ENCODE measurements at regions not wholly inside any gene's neighbourhood (a gene's known extent, or its start where the extent isn't known, plus 50 kb on each side); places are given as distances from the start of the nearest gene placed in this dataset.

DNA sequence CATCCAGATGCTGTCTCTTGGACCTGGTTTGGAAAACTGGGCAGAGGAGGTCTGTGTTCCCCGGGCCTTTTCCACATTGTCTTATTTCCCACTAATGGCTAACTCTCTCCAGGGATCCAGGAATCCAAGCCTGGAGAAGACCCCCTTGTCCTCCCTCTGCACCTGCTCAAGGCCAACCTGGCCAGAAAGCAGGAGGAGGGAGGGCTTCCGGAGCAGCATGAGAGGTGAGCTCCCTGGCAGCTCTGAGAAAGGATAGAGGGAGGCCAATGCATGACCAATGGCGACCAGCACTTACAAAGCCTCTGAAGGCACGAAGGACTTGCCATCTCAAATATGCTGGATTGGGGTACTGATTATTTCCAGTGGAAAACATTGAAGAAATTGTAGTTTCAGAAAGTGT is 445.0 kb upstream of the B3GAT1 start:
- Histone ChIP-seq H3K36me3 (ENCODE audit: control insufficient read depth, insufficient read depth, low read length) (no peaks in the 10 kb centered on the region), H2AFZ (ENCODE audit: low read depth, low read length) (no peak overlapping the region), H3K4me1 (replicated peaks in 1 of 2; ENCODE audit: control insufficient read depth in 2 of 2, insufficient read depth in 2 of 2, low read length in 2 of 2) (no peaks in the 10 kb centered on the region), H3K27ac (ENCODE audit: extremely low read depth, low read depth, low read length) (no peak overlapping the region), H3K9me1 (ENCODE audit: control insufficient read depth, insufficient read depth, low read length) (no peaks in the 10 kb centered on the region), H3K27me3 (ENCODE audit: control insufficient read depth in 2 of 2, insufficient read depth in 2 of 2, low read length in 2 of 2) (peaks cover 3 to 30% of the 10 kb centered on the region in 2 experiments; a peak in 3 of 5 replicates), H3K4me2 (ENCODE audit: insufficient read depth, low read length) (no peak overlapping the region), H3K79me2 (ENCODE audit: control insufficient read depth, insufficient read depth, low read length) (no peaks in the 10 kb centered on the region), H3K4me3 (no peak overlapping the region), H4K20me1 (replicated peaks; ENCODE audit: control insufficient read depth, insufficient read depth, low read length) (no peaks in the 10 kb centered on the region; the same call in 1 of the 2 replicates), H3K9me3 (replicated peaks; ENCODE audit: control insufficient read depth, insufficient read depth, low read depth, low read length) (no peaks in the 10 kb centered on the region), H3K9ac (ENCODE audit: insufficient read depth in 1 of 2, low read depth in 2 of 2, low read length in 2 of 2) (no peak overlapping the region)
- DNase-seq (ENCODE audit: extremely low read depth in 1 of 4, low spot score in 3 of 4) (no peak), ATAC-seq (no peak), FAIRE-seq (no peak)
- BruUV-seq (replicated peaks): no TSS peak
- ChIA-PET CTCF (ENCODE audit: low intra/inter-chr PET ratio) (no interaction called here), POLR2A (no interaction called here)
- in situ Hi-C loops (cut with MboI) (no loop called here), intact Hi-C loops (cut with micrococcal nuclease) (no loop called here)
- 0% methylated on average over 4 of the region's 4 CpGs for WGBS (ENCODE audit: insufficient coverage, low coverage, missing lambda C conversion rate)
- TF ChIP-seq, protein P1, sequence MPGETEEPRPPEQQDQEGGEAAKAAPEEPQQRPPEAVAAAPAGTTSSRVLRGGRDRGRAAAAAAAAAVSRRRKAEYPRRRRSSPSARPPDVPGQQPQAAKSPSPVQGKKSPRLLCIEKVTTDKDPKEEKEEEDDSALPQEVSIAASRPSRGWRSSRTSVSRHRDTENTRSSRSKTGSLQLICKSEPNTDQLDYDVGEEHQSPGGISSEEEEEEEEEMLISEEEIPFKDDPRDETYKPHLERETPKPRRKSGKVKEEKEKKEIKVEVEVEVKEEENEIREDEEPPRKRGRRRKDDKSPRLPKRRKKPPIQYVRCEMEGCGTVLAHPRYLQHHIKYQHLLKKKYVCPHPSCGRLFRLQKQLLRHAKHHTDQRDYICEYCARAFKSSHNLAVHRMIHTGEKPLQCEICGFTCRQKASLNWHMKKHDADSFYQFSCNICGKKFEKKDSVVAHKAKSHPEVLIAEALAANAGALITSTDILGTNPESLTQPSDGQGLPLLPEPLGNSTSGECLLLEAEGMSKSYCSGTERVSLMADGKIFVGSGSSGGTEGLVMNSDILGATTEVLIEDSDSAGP (CRISPR knock-in tag; IDR thresholded peaks at IDR 0.05): no peak
- TF ChIP-seq ZNF280A (IDR thresholded peaks at IDR 0.05; ENCODE audit: low read depth, partially characterized antibody) (no peak), ETS2 (tag; IDR thresholded peaks at IDR 0.05; ENCODE audit: borderline replicate concordance, poor library complexity, severe bottlenecking) (no peak), RERE (CRISPR knock-in tag; IDR thresholded peaks at IDR 0.05; ENCODE audit: borderline replicate concordance) (no peak), EZH2 (IDR thresholded peaks at IDR 0.05; ENCODE audit: borderline replicate concordance, low read depth, low read length) (no peak)
- TF ChIP-seq, protein P2, sequence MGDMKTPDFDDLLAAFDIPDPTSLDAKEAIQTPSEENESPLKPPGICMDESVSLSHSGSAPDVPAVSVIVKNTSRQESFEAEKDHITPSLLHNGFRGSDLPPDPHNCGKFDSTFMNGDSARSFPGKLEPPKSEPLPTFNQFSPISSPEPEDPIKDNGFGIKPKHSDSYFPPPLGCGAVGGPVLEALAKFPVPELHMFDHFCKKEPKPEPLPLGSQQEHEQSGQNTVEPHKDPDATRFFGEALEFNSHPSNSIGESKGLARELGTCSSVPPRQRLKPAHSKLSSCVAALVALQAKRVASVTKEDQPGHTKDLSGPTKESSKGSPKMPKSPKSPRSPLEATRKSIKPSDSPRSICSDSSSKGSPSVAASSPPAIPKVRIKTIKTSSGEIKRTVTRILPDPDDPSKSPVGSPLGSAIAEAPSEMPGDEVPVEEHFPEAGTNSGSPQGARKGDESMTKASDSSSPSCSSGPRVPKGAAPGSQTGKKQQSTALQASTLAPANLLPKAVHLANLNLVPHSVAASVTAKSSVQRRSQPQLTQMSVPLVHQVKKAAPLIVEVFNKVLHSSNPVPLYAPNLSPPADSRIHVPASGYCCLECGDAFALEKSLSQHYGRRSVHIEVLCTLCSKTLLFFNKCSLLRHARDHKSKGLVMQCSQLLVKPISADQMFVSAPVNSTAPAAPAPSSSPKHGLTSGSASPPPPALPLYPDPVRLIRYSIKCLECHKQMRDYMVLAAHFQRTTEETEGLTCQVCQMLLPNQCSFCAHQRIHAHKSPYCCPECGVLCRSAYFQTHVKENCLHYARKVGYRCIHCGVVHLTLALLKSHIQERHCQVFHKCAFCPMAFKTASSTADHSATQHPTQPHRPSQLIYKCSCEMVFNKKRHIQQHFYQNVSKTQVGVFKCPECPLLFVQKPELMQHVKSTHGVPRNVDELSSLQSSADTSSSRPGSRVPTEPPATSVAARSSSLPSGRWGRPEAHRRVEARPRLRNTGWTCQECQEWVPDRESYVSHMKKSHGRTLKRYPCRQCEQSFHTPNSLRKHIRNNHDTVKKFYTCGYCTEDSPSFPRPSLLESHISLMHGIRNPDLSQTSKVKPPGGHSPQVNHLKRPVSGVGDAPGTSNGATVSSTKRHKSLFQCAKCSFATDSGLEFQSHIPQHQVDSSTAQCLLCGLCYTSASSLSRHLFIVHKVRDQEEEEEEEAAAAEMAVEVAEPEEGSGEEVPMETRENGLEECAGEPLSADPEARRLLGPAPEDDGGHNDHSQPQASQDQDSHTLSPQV (IDR thresholded peaks at IDR 0.05): no peak
- TF ChIP-seq, protein P3, sequence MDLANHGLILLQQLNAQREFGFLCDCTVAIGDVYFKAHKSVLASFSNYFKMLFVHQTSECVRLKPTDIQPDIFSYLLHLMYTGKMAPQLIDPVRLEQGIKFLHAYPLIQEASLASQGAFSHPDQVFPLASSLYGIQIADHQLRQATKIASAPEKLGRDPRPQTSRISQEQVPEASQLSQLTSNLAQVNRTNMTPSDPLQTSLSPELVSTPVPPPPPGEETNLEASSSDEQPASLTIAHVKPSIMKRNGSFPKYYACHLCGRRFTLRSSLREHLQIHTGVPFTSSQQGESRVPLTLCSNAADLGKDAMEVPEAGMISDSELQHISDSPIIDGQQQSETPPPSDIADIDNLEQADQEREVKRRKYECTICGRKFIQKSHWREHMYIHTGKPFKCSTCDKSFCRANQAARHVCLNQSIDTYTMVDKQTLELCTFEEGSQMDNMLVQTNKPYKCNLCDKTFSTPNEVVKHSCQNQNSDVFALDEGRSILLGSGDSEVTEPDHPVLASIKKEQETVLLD (IDR thresholded peaks at IDR 0.05): no peak
